KBM-7 (cell line): ENCODE measurements at regions not wholly inside any gene's neighbourhood (a gene's known extent, or its start where the extent isn't known, plus 50 kb on each side); places are given as distances from the start of the nearest gene placed in this dataset.

Experiments
- DNase-seq: peaks from one replicate; pipeline ENCODE4 v3.0.0-alpha.2; 2015
- in situ Hi-C: fragments of 300-500 bp; cut with MboI; formaldehyde crosslinking; loops from 2 replicates; pipeline ENCODE4 v1.14.3; 2020; ENCODE audit warnings: low sequenced_read_pairs, low pct_unique_long_range_greater_than_20kb, mixed read lengths

- no peak for DNase-seq
- in situ Hi-C loops, result no loop called here
Measured at GRCh38 chr16:49089039-49089438, 192.6 kb downstream of the CBLN1 start.

- in situ Hi-C loops, result no loop called here
- no peak for DNase-seq
Measured at GRCh38 chr16:49085686-49086085, 196.0 kb downstream of the CBLN1 start.

- in situ Hi-C loops, result no loop called here
- no peak for DNase-seq
Measured at GRCh38 chr16:49084628-49085390, 196.8 kb downstream of the CBLN1 start.

GRCh38 chr16:49081554-49081953 lies 200.1 kb downstream of the CBLN1 start:
- no peak for DNase-seq
- in situ Hi-C loops, result no loop called here

DNA sequence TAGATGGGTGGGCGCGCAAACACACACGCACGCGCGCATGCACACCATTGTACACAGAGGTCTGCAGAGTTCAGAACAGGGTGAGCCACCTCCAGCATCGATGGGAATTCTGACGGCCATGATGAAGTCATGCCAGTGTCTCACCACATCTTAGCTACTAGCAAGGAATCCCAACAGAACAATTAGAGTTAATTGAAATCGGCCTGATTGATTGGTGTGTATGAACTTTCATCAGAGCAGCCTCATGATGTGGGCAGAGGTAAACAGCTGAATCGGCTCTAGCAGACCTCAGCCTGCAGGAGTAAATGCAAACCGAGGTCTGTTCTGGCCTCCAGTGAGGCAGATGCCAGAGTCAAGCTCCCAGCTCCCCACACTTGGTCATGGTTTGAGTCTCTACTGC lies 200.6 kb downstream of the CBLN1 start:
- no peak for DNase-seq
- in situ Hi-C loops, result no loop called here

- no peak for DNase-seq
- in situ Hi-C loops, result no loop called here
Measured at GRCh38 chr16:49078571-49078970, 203.1 kb downstream of the CBLN1 start.

DNA sequence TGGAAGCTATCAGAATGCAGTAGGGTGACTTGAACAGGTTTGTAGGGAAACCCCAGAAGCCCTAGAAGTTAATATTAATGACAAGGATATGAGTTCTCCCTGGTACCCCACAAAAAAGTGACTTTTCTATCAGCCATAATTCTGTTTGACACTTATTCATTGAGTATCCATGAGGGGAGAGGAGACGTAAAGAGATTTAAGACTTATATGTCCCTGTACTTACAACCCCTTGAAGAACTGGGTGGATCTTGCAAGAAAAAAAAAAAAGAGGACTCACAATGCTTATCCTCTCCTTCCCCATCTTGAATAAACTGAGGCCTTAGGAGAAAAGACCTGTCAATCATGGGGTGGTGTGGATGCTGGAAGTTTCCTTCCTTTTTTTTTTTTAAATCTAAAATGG lies 203.5 kb downstream of the CBLN1 start:
- in situ Hi-C loops, result no loop called here

DNA sequence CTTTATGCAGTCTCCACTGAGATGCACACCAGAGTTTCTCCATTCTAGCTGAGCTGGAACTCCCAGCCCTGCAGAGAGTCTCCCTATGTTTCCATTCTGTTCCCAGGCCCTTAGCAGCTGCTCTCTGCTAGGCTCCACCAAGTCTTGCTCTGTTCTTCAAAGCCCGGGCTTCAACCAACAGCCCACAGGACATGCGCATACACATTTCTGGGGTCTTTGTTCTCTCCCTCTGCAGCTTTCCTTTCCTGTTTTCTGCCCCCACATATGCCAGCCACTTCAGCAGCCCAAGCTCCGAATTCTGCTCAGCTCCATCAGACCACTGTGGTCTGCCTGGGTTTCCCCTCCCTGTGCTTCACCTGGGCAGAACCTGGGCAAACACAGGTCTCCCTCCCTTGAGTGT lies 205.9 kb downstream of the CBLN1 start:
- DNase-seq, result no peak
- in situ Hi-C loops, result no loop called here

More for the DNA sequence above, 203.5 kb downstream of the CBLN1 start:
- no peak for DNase-seq

- in situ Hi-C loops, result no loop called here
- DNase-seq, result no peak
Measured at GRCh38 chr16:49068224-49068623, 213.4 kb downstream of the CBLN1 start.

GRCh38 chr16:49067776-49068175 lies 213.9 kb downstream of the CBLN1 start:
- DNase-seq, result no peak
- in situ Hi-C loops, result no loop called here

GRCh38 chr16:49061137-49061714 lies 220.4 kb downstream of the CBLN1 start:
- DNase-seq, result no peak
- in situ Hi-C loops, result no loop called here

DNA sequence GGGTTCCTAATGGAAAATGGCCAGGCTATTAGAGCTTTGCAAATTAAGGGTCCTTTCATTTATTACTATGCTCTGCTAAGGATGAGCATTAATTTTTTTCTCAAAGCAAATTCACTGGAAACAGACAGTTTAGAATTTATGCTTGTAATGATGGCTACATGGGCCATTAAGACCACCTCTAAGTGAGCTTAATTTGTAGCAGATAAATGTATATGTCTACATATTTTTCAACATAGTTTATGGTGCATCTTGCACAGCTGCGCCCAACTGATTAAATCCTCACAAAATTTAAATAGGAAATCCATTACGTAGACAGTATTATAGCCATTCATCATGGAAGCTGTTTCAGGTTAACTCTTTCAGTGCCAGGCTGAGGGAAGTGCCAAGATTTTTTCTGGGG lies 220.9 kb downstream of the CBLN1 start:
- in situ Hi-C loops, result no loop called here
- DNase-seq, result no peak

- no peak for DNase-seq
- in situ Hi-C loops, result no loop called here
Measured at GRCh38 chr16:49058382-49058781, 223.3 kb downstream of the CBLN1 start.

DNA sequence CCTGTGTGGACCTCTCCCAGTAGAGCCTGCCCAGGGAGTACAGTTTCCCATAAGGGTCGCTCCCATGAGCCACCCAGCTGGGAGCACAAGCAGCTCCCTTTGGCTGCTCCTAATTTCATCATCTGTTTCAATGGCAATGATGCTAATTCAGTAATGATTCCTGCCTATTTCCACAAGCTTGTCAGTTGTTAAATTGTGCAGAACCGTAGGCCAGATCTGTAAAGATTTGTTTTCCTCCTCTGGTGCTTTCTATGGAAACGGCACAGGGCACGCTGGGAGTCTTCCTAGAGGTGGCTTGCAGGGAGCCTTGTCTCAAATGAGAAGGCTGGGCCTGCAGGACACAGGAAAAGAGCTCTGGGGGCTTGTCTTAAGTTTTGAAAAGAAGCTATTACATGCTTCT lies 223.7 kb downstream of the CBLN1 start:
- in situ Hi-C loops, result no loop called here
- no peak for DNase-seq

DNA sequence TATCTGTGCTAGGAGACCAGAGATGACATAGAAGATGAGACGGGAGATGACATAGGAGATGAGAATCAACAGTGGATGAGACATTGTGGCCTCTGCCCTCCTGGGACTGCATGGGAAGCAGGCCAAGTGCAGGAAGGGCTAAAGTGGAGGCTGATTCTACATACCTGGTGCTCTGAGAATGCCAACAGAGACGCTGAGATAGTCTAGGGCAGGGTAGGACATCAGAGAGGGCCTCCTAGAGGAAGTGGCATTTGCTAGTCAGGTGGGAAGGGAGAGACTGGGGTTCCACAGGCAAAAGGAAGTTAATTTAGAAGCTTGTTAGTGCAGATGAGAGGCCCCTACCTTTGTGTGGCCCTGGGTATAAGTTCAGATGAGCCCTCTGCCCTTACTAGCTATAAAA lies 224.2 kb downstream of the CBLN1 start:
- no peak for DNase-seq
- in situ Hi-C loops, result no loop called here

GRCh38 chr16:49056546-49056945 lies 225.1 kb downstream of the CBLN1 start:
- in situ Hi-C loops, result no loop called here
- DNase-seq, result no peak

GRCh38 chr16:49055824-49056545 lies 225.7 kb downstream of the CBLN1 start:
- in situ Hi-C loops, result no loop called here
- no peak for DNase-seq

DNA sequence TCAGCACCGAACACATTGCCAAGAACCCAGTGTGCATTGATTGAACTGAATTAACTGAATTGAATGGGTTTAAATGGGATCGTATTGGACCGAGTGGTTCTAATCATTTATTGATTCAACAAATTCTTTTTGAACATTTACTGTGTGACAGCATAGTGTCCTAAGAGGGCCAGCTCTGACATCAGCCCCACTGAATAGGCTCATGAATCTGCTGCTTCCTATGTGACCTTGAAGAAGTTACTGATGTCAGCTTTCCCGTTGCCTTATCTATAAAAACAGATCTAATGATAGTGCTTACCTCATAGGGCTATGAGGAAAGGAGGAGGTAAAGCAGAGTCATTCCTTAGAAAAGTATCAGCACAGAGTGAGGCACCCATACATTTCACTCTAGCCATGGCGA lies 226.3 kb downstream of the CBLN1 start:
- DNase-seq, result no peak
- in situ Hi-C loops, result no loop called here

- in situ Hi-C loops, result no loop called here
- DNase-seq, result no peak
Measured at GRCh38 chr16:49054606-49055005, 227.0 kb downstream of the CBLN1 start.

- no peak for DNase-seq
- in situ Hi-C loops, result no loop called here
Measured at GRCh38 chr16:49052846-49053245, 228.8 kb downstream of the CBLN1 start.
